WERI-Rb-1 (cell line): ENCODE measurements at regions not wholly inside any gene's neighbourhood (a gene's known extent, or its start where the extent isn't known, plus 50 kb on each side); places are given as distances from the start of the nearest gene placed in this dataset.

Source experiments
- DNase-seq: peaks from one replicate; pipeline ENCODE4 v3.0.0-alpha.2; 2020
- H3K27ac ChIP-seq: fragments of 250-450 bp; sonication (Bioruptor Pico); 2 replicates; pipeline ENCODE4 v1.5.1; 2020; ENCODE audit warnings: mild to moderate bottlenecking, moderate library complexity
- H3K27me3 ChIP-seq: fragments of 250-450 bp; sonication (Bioruptor Pico); 2 replicates; pipeline ENCODE4 v1.5.1; 2021; ENCODE audit warnings: mild to moderate bottlenecking, low read depth, moderate library complexity; ENCODE audit not compliant: insufficient read depth, severe bottlenecking
- H3K36me3 ChIP-seq: fragments of 250-450 bp; sonication (Bioruptor Pico); 2 replicates; pipeline ENCODE4 v1.5.1; 2020; ENCODE audit warnings: mild to moderate bottlenecking, moderate library complexity
- H3K4me3 ChIP-seq: 2 replicates; pipeline ENCODE4 v1.5.1; 2011; ENCODE audit warnings: low read depth, mild to moderate bottlenecking, control low read depth, low read length
- H3K9me3 ChIP-seq: fragments of 250-450 bp; sonication (Bioruptor Pico); 2 replicates; pipeline ENCODE4 v1.5.1; 2021; ENCODE audit warnings: mild to moderate bottlenecking, moderate library complexity; ENCODE audit not compliant: severe bottlenecking
- TF ChIP-seq, protein P1 (sequence below): IDR thresholded peaks from 2 replicates; pipeline ENCODE4 v1.5.1; 2011; ENCODE audit warnings: low read depth, mild to moderate bottlenecking, control low read depth, inconsistent platforms, low read length

DNA sequence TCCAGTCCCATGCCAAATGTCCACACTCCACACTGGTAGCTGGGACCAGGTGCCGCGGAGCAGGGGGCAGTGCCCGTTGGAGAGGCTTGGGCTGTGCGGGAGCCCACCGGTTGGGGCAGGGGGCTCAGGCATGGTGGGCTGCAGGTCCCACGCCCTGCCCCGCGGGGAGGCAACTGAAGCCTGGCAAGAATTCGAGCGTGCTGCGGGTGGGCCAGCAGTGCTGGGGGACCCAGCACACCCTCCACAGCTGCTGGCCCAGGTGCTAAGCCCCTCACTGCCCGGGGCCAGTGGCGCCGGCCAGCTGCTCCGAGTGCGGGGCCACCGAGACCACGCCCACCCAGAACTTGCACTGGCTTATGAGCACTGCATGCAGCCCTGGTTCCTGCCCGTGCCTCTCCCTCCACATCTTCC is 479.4 kb downstream of the ZNF385D start:
- no peak overlapping the region for H3K27ac ChIP-seq
- no peak overlapping the region for H3K4me3 ChIP-seq
- TF ChIP-seq, protein P1, sequence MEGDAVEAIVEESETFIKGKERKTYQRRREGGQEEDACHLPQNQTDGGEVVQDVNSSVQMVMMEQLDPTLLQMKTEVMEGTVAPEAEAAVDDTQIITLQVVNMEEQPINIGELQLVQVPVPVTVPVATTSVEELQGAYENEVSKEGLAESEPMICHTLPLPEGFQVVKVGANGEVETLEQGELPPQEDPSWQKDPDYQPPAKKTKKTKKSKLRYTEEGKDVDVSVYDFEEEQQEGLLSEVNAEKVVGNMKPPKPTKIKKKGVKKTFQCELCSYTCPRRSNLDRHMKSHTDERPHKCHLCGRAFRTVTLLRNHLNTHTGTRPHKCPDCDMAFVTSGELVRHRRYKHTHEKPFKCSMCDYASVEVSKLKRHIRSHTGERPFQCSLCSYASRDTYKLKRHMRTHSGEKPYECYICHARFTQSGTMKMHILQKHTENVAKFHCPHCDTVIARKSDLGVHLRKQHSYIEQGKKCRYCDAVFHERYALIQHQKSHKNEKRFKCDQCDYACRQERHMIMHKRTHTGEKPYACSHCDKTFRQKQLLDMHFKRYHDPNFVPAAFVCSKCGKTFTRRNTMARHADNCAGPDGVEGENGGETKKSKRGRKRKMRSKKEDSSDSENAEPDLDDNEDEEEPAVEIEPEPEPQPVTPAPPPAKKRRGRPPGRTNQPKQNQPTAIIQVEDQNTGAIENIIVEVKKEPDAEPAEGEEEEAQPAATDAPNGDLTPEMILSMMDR: no peak
- no peaks in the 10 kb centered on the region for H3K27me3 ChIP-seq
- H3K9me3 ChIP-seq: peaks cover 3% of the 10 kb centered on the region
- no peak for DNase-seq
- H3K36me3 ChIP-seq: no peaks in the 10 kb centered on the region

- no peak overlapping the region for H3K4me3 ChIP-seq
- H3K27ac ChIP-seq: no peak overlapping the region
- no peaks in the 10 kb centered on the region for H3K36me3 ChIP-seq
- no peaks in the 10 kb centered on the region for H3K27me3 ChIP-seq
- H3K9me3 ChIP-seq: peaks cover 3% of the 10 kb centered on the region
- TF ChIP-seq, protein P1: no peak
- no peak for DNase-seq
These were observed 481.1 kb downstream of the ZNF385D start for GRCh38 chr3:21269882-21270281.

DNA sequence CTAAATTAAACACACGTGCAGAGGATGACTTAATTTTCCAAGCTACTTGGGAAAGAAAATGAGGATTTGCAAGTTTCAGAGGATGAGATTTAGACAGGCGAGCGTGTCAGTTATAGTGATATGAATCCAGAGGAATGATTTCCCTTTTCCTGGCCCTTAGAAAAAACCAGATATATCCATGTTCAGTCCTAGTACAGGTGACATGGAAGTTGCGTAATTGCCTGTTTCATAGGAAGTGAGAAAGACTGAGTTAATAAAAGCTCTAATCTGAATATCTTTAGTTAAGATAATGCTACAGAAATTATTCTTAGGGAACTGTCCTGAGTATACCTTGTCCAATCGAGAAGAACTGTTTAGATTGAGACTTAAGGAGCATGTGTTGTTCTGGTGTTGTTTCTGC is 490.5 kb downstream of the ZNF385D start:
- DNase-seq: no peak
- no peaks in the 10 kb centered on the region for H3K27me3 ChIP-seq
- H3K9me3 ChIP-seq: no peaks in the 10 kb centered on the region
- no peak overlapping the region for H3K4me3 ChIP-seq
- H3K27ac ChIP-seq: no peak overlapping the region
- H3K36me3 ChIP-seq: no peaks in the 10 kb centered on the region
- TF ChIP-seq, protein P1: no peak

DNA sequence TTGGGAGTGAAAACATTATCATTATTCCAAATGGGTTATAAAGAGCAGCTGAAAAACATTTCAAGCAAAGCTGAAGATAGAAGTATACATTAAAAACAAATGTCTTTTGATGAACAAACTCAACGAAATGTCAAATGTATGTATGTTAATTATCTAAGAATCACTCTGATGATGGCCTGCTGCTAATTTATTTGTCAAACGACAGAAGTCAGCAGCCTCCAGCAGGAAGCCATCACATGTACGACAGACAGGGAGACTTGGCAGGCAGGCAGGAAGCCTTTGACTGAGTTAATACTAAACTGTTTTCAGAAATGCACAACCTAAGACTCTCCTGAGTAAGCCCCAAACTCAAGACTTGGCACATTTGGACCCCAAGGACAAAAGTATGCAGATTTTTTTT is 491.1 kb downstream of the ZNF385D start:
- TF ChIP-seq, protein P1: no peak

GRCh38 chr3:21256932-21257331 is 494.1 kb downstream of the ZNF385D start:
- DNase-seq: no peak
- Histone ChIP-seq H3K36me3 (no peaks in the 10 kb centered on the region), H3K27ac (no peak overlapping the region), H3K27me3 (no peaks in the 10 kb centered on the region), H3K9me3 (no peaks in the 10 kb centered on the region), H3K4me3 (no peak overlapping the region)
- TF ChIP-seq, protein P1: no peak

More for the DNA sequence above, 491.1 kb downstream of the ZNF385D start:
- no peaks in the 10 kb centered on the region for H3K36me3 ChIP-seq
- H3K27me3 ChIP-seq: no peaks in the 10 kb centered on the region
- H3K27ac ChIP-seq: no peak overlapping the region
- no peak for DNase-seq
- no peak overlapping the region for H3K4me3 ChIP-seq
- no peaks in the 10 kb centered on the region for H3K9me3 ChIP-seq

- DNase-seq: no peak
- H3K27ac ChIP-seq: no peak overlapping the region
- H3K4me3 ChIP-seq: no peak overlapping the region
- H3K9me3 ChIP-seq: no peaks in the 10 kb centered on the region
- TF ChIP-seq, protein P1: no peak
- no peaks in the 10 kb centered on the region for H3K27me3 ChIP-seq
- no peaks in the 10 kb centered on the region for H3K36me3 ChIP-seq
These were observed 512.3 kb downstream of the ZNF385D start for GRCh38 chr3:21238661-21239060.
